A549 (cell line): ENCODE measurements at regions not wholly inside any gene's neighbourhood (a gene's known extent, or its start where the extent isn't known, plus 50 kb on each side); places are given as distances from the start of the nearest gene placed in this dataset.

ENCODE experiments used
- ELK1 ChIP-seq: fragments of 150-350 bp; IDR thresholded peaks from 2 replicates; pipeline ENCODE4 v1.6.1; 2014; ENCODE audit warnings: low read depth, mild to moderate bottlenecking, low read length
- GATA3 ChIP-seq: IDR thresholded peaks from 2 replicates; pipeline ENCODE4 v1.6.1; 2012; ENCODE audit warnings: borderline replicate concordance
- HDAC2 ChIP-seq: fragments of 200-600 bp; sonication (generic); IDR thresholded peaks from 2 replicates; pipeline ENCODE4 v1.6.1; 2016
- JUN ChIP-seq, 2 experiments: fragments of >200 bp; sonication (Bioruptor Twin); formaldehyde crosslinking; IDR thresholded peaks; 2 replicates in 1 of 2; 3 replicates in 1 of 2; pipeline ENCODE4 v1.6.1; 2016 to 2017
- JUNB ChIP-seq: fragments of >200 bp; sonication (Bioruptor Twin); formaldehyde crosslinking; IDR thresholded peaks from 2 replicates; pipeline ENCODE4 v1.6.1; 2016
- MAFK ChIP-seq: fragments of 450-650 bp; IDR thresholded peaks from 2 replicates; pipeline ENCODE4 v1.6.1; 2014; ENCODE audit not compliant: partially characterized antibody
- MAX ChIP-seq: IDR thresholded peaks from 2 replicates; pipeline ENCODE4 v1.6.1; 2012
- POLR2A ChIP-seq: IDR thresholded peaks from 2 replicates; pipeline ENCODE4 v1.6.1; 2012; ENCODE audit warnings: mild to moderate bottlenecking, low read length
- REST ChIP-seq: fragments of 200-600 bp; sonication (generic); IDR thresholded peaks from 2 replicates; pipeline ENCODE4 v1.6.1; 2016; ENCODE audit warnings: antibody characterized with exemption, mild to moderate bottlenecking, moderate library complexity
- RNF2 ChIP-seq: fragments of 200-600 bp; sonication (generic); IDR thresholded peaks from 2 replicates; pipeline ENCODE4 v1.6.1; 2016; ENCODE audit warnings: low read depth, mild to moderate bottlenecking, antibody characterized with exemption, moderate library complexity, borderline replicate concordance
- TF ChIP-seq, protein P1 (sequence below): fragments of >200 bp; sonication (Bioruptor Twin); formaldehyde crosslinking; IDR thresholded peaks from 3 replicates; pipeline ENCODE4 v1.5.1; 2016

DNA sequence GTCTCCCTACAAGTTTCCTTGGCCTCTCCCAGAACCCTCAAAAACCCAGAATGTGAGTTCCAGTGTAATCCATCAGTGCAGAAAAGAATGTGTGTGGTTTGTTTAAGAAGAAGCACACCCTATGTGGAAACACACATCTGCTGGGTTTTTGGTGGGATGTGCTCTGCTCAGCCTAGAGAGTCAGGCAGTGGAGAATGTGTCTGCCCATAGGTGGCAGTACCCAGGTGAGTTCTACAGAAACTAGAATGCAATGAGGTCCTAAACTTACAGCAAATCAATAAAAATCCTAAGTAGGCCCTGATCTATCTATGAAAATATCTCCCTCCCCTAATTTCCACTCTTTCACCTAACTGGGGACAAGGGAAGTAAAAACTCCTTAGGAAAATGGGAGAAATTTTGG lies 437.3 kb downstream of the DHX35 start:
- no peak for TF ChIP-seq POLR2A
- TF ChIP-seq GATA3: no peak
- TF ChIP-seq ELK1: no peak
- no peak for TF ChIP-seq JUNB
- TF ChIP-seq, protein P1, sequence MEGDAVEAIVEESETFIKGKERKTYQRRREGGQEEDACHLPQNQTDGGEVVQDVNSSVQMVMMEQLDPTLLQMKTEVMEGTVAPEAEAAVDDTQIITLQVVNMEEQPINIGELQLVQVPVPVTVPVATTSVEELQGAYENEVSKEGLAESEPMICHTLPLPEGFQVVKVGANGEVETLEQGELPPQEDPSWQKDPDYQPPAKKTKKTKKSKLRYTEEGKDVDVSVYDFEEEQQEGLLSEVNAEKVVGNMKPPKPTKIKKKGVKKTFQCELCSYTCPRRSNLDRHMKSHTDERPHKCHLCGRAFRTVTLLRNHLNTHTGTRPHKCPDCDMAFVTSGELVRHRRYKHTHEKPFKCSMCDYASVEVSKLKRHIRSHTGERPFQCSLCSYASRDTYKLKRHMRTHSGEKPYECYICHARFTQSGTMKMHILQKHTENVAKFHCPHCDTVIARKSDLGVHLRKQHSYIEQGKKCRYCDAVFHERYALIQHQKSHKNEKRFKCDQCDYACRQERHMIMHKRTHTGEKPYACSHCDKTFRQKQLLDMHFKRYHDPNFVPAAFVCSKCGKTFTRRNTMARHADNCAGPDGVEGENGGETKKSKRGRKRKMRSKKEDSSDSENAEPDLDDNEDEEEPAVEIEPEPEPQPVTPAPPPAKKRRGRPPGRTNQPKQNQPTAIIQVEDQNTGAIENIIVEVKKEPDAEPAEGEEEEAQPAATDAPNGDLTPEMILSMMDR: no peak
- no peak for TF ChIP-seq RNF2
- no peak for TF ChIP-seq HDAC2
- no peak for TF ChIP-seq MAFK
- no peak for TF ChIP-seq JUN (IDR thresholded peaks at IDR 0.05)
- TF ChIP-seq MAX: no peak
- no peak for TF ChIP-seq REST
